ENCODE measurements at regions not wholly inside any gene's neighbourhood (a gene's known extent, or its start where the extent isn't known, plus 50 kb on each side); places are given as distances from the start of the nearest gene placed in this dataset.
"Not testable (repeated sequence)": the region's sequence is repeated elsewhere in the genome, so short reads cannot be mapped to it uniquely, and the experiment has no call there.

- H3K27ac ChIP-seq: no peak overlapping the region
- H3K79me2 ChIP-seq: peaks cover 5% of the 10 kb centered on the region
- H3K36me3 ChIP-seq (ENCODE audit: control insufficient read depth, insufficient read depth, low read length): no peaks in the 10 kb centered on the region
- H3K4me3 ChIP-seq (ENCODE audit: low read depth, low read length): no peak overlapping the region
- H3K4me1 ChIP-seq: no peaks in the 10 kb centered on the region
- H3K9ac ChIP-seq: no peak overlapping the region
- H2AFZ ChIP-seq: no peak overlapping the region
- H3K27me3 ChIP-seq (ENCODE audit: control insufficient read depth, insufficient read depth, low read length): no peaks in the 10 kb centered on the region
- TF ChIP-seq CTCF (IDR thresholded peaks at IDR 0.05): no peak
- no peak overlapping the region for H3K4me2 ChIP-seq (ENCODE audit: low read length)
- no peaks in the 10 kb centered on the region for H3K9me3 ChIP-seq (ENCODE audit: control insufficient read depth, low read length)
Observed at GRCh38 chr14:35174342-35174741, 52.0 kb downstream of the PRORP start.

GRCh38 chr14:35180179-35180578, 57.8 kb downstream of the PRORP start:
- Histone ChIP-seq H3K79me2 (no peaks in the 10 kb centered on the region), H2AFZ (no peak overlapping the region), H3K9ac (no peak overlapping the region), H3K4me2 (ENCODE audit: low read length) (no peak overlapping the region), H3K27me3 (ENCODE audit: control insufficient read depth, insufficient read depth, low read length) (no peaks in the 10 kb centered on the region), H3K27ac (no peak overlapping the region), H3K4me3 (ENCODE audit: low read depth, low read length) (no peak overlapping the region), H3K36me3 (ENCODE audit: control insufficient read depth, insufficient read depth, low read length) (no peaks in the 10 kb centered on the region), H3K9me3 (ENCODE audit: control insufficient read depth, low read length) (no peaks in the 10 kb centered on the region), H3K4me1 (no peaks in the 10 kb centered on the region)
- no peak for TF ChIP-seq CTCF (IDR thresholded peaks at IDR 0.05)

GRCh38 chr14:35184891-35185290, 62.5 kb downstream of the PRORP start:
- not testable (repeated sequence) for H3K9me3 ChIP-seq (ENCODE audit: control insufficient read depth, low read length); H3K27ac ChIP-seq; H3K27me3 ChIP-seq (ENCODE audit: control insufficient read depth, insufficient read depth, low read length); H3K4me1 ChIP-seq; H2AFZ ChIP-seq; H3K79me2 ChIP-seq; H3K9ac ChIP-seq; H3K36me3 ChIP-seq (ENCODE audit: control insufficient read depth, insufficient read depth, low read length); H3K4me3 ChIP-seq (ENCODE audit: low read depth, low read length); H3K4me2 ChIP-seq (ENCODE audit: low read length)

- Histone ChIP-seq H3K4me3 (ENCODE audit: low read depth, low read length) (no peak overlapping the region), H3K4me1 (no peaks in the 10 kb centered on the region), H3K9ac (no peak overlapping the region), H3K27ac (no peak overlapping the region), H3K79me2 (no peaks in the 10 kb centered on the region), H3K4me2 (ENCODE audit: low read length) (no peak overlapping the region), H3K27me3 (ENCODE audit: control insufficient read depth, insufficient read depth, low read length) (no peaks in the 10 kb centered on the region), H3K36me3 (ENCODE audit: control insufficient read depth, insufficient read depth, low read length) (no peaks in the 10 kb centered on the region), H3K9me3 (ENCODE audit: control insufficient read depth, low read length) (no peaks in the 10 kb centered on the region), H2AFZ (no peak overlapping the region)
- no peak for TF ChIP-seq CTCF (IDR thresholded peaks at IDR 0.05)
Observed at GRCh38 chr14:35189422-35189821, 67.1 kb downstream of the PRORP start.

GRCh38 chr14:35193161-35193560, 70.8 kb downstream of the PRORP start:
- TF ChIP-seq CTCF (IDR thresholded peaks at IDR 0.05): no peak
- no peak overlapping the region for H3K4me2 ChIP-seq (ENCODE audit: low read length)
- no peaks in the 10 kb centered on the region for H3K9me3 ChIP-seq (ENCODE audit: control insufficient read depth, low read length)
- peaks cover 4% of the 10 kb centered on the region for H3K4me1 ChIP-seq
- no peaks in the 10 kb centered on the region for H3K79me2 ChIP-seq
- no peaks in the 10 kb centered on the region for H3K36me3 ChIP-seq (ENCODE audit: control insufficient read depth, insufficient read depth, low read length)
- no peak overlapping the region for H3K27ac ChIP-seq
- no peak overlapping the region for H3K9ac ChIP-seq
- no peak overlapping the region for H3K4me3 ChIP-seq (ENCODE audit: low read depth, low read length)
- H2AFZ ChIP-seq: no peak overlapping the region
- no peaks in the 10 kb centered on the region for H3K27me3 ChIP-seq (ENCODE audit: control insufficient read depth, insufficient read depth, low read length)

GRCh38 chr14:35194183-35194582, 71.8 kb downstream of the PRORP start:
- H3K27ac ChIP-seq; H3K4me3 ChIP-seq (ENCODE audit: low read depth, low read length); H3K27me3 ChIP-seq (ENCODE audit: control insufficient read depth, insufficient read depth, low read length); H3K36me3 ChIP-seq (ENCODE audit: control insufficient read depth, insufficient read depth, low read length); H3K4me1 ChIP-seq; H3K9ac ChIP-seq; H3K9me3 ChIP-seq (ENCODE audit: control insufficient read depth, low read length); H3K4me2 ChIP-seq (ENCODE audit: low read length); H2AFZ ChIP-seq; H3K79me2 ChIP-seq: not testable (repeated sequence)
